DMS 273 (cell line): ENCODE measurements at regions not wholly inside any gene's neighbourhood (a gene's known extent, or its start where the extent isn't known, plus 50 kb on each side); places are given as distances from the start of the nearest gene placed in this dataset.
"Not testable (repeated sequence)": the region's sequence is repeated elsewhere in the genome, so short reads cannot be mapped to it uniquely, and the experiment has no call there.

Experiments
- DNase-seq: peaks from one replicate; lab custom pipeline; 2025; ENCODE audit not compliant: unreplicated experiment; lab: John Stamatoyannopoulos, UW

DNA sequence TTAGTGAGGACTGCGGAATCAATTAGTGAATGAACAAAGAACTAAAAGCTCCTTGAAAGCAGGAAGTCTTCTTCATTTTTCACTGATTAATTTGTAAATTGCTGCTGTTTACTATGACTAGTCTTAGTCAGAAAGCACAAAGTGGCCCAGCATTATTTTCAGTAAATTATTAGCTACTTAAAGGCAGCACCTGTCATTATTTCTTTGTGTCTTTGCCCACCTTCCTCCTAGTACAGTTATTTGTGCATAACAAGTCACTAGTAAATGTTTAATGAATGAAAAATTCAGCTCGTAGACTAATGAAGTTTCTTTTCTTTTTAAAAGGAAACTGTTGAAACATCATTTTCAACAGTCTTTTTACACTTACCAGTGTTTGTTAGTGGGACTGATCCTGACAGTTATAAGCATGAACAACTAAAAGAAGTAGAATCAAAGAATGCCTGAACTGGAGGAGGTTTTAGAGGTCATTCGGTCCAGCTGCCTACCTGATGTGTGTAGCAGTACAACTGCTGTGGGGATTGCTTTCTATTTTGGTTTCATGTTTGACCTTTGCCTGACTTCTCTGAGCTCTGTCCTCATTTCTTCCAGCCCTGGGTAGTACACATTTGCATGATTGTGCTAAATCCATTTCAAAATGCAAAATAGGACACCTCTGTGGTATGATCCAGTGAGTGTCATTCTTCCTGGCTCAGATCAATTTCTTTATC, 140.0 kb upstream of the PHYHIPL start:
- no peak for DNase-seq

DNA sequence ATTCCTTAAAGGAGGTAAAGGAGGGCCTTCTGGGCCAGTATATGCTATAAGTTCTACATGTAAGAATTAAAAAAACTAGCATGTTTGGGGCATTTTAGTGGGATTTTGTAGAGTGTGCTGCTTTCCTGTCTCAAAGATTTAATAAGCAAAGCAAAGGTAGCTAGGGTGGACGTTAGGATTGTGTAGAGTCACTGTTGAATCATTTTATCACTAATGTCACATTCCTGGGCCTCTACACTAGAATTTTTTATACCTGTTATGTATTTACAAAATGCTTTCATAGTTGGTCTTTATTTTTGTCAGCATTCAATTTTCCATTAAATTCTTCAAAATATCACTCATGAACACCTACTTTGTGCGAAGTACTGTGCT, 139.4 kb upstream of the PHYHIPL start:
- no peak for DNase-seq

GRCh38 chr10:59037506-59037905, 138.9 kb upstream of the PHYHIPL start:
- DNase-seq: no peak

DNA sequence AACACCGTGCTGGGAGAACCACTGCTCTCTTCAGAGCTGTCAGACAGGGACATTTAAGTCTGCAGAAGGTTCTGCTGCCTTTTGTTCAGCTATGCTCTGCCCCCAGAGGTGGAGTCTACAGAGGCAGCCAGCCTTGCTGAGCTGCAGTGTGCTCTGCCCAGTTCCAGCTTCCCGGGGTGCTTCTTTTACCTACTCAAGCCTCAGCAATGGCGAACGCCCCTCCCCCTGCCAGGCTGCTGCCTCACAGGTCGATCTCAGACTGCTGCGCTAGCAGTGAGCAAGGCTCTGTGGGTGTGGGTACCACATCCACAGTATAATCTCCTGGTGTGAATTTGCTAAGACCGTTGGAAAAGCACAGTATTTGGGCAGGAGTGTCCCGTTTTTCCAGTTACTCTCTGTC, 133.1 kb upstream of the PHYHIPL start:
- DNase-seq: not testable (repeated sequence)

DNA sequence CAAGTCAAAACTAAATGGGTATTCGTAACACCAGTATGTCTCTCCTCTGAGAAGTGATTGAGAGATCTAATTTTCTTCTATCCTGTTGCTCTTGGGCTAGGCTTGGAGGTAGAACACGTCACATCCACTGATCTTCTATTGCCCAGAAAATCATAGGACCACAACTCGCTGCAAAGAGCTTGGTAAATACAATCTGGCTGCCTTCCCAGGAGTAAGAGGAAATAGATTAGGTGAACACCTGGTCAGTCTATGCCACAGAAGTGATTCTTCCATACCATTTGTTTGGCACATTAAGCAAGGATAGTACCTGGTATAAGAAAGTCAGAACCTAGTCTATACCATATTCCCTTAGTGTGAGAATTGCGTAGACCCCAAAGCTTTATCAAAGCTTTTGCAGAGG, 129.3 kb upstream of the PHYHIPL start:
- DNase-seq: peak; percentile 9

- no peak for DNase-seq
Measured at GRCh38 chr10:59047957-59048618, 128.4 kb upstream of the PHYHIPL start.

DNA sequence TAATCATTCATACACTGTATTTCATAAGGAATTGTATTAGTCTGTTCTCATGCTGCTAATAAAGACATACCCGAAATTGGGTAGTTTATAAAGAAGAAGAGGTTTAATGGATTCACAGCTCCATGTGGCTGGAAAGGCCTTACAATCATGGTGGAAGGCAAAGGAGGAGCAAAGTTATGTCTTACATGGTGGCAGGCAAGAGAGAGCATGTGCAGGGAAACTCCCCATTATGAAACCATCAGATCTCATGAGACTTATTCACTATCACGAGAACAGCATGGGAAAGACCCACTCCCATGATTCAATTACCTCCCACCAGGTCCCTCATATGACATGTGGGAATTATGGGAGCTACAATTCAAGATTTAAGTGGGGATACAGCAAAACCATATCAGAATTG, 122.9 kb upstream of the PHYHIPL start:
- not testable (repeated sequence) for DNase-seq

DNA sequence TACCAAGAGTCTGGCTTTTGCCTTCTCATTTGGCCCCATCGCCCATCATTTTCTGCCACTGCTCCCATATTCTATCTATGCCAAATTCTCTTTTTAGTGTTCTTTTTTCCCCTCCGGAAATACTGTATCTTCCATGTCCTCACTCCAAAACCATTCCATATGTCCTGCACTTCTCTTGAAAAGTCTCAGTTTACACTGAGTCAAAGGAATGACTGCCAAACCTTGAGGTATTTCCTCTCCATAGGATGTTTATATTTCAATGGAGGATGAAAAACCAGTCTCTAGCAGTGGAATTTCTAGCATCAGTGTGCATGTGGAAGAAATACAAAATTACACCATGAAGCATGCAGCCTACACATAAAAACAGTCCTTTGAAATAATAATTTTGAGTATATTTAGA, 121.4 kb upstream of the PHYHIPL start:
- DNase-seq: no peak

DNA sequence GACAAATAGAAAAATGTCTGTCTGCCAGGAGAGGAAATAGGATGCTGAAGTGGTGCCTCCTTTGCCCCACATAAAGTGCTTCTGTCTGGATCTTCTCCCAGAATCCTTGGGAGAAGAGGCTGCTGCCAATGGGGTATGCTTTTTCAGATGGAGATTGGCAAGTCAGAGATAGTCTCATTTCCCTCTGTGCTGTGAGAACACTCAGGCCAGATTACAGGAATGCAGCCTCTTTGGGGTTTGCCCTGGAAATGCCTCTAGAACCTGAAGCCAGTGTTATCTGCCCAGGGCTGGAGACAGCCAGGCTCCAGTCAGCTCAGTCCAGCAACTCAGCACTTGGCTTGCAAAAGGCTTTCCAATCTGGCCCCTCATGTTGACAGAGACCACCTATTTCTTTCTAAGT, 119.1 kb upstream of the PHYHIPL start:
- DNase-seq: no peak

DNA sequence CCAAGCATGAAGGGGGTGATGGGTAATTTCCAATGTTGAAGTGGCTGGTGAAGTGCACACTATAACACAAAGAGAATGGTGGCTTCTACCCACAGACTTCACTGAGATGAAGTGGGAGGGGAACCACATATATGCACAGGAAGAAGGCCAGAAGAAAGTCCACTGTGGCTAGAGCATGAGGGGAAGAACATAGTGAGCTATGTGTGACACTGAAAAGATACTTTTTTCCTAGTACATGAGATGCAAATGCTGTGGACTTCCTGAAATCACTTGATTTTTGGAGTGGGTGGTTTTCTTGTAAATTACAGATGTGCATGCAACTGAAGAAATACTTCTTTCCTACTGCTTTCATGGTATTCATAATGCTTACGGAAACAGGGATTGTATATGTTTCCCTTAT, 115.6 kb upstream of the PHYHIPL start:
- DNase-seq: no peak

GRCh38 chr10:59063491-59063890, 113.0 kb upstream of the PHYHIPL start:
- DNase-seq: no peak

- DNase-seq: no peak
Measured at GRCh38 chr10:59064080-59064692, 112.3 kb upstream of the PHYHIPL start.

- no peak for DNase-seq
Measured at GRCh38 chr10:59064759-59065539, 111.5 kb upstream of the PHYHIPL start.

- no peak for DNase-seq
Measured at GRCh38 chr10:59068581-59069191, 107.8 kb upstream of the PHYHIPL start.

- no peak for DNase-seq
Measured at GRCh38 chr10:59072038-59072437, 104.4 kb upstream of the PHYHIPL start.

GRCh38 chr10:59073456-59074053, 102.9 kb upstream of the PHYHIPL start:
- no peak for DNase-seq

- no peak for DNase-seq
Measured at GRCh38 chr10:59075576-59075975, 100.9 kb upstream of the PHYHIPL start.

GRCh38 chr10:59077855-59078254, 98.6 kb upstream of the PHYHIPL start:
- no peak for DNase-seq

GRCh38 chr10:59078978-59079377, 97.5 kb upstream of the PHYHIPL start:
- no peak for DNase-seq

DNA sequence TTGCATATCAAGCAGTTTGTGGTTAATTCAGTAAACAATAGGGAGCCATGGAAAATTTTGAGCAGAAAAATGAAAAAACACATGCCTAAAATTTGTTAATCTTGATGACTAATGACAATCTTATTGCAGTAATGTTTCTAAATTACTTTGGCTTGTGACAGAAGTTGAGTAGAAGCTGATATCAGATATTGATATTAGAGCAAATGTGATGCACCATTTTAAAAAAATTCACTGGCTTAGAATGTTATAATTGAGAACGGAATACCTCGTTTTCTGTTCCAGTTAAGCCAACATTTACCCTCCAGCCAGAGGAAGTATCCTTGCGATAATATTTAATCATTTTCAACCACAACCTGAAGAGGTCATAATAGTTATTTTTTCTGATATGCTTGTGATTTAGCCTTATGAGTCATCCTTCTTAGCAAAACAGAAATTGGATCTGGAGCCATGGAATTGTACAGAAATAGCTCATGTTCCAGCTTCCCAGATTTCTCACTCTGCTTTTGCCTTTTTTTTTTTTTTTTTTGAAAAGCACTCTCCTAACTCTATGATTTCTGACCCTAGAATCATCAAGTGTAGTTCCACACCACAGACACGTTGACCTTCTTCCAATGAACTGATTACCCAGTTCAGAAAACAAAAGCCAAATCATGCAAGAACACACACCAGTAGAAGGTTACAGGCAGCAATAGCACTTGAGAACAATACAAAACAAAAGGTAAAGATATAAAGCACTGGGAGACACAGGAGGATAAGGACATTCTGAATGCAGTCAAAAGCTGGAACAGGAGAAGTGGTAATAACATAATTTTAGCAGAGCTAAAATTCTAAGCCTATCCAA, 96.8 kb upstream of the PHYHIPL start:
- DNase-seq: no peak
